ENCODE measurements at regions not wholly inside any gene's neighbourhood (a gene's known extent, or its start where the extent isn't known, plus 50 kb on each side); places are given as distances from the start of the nearest gene placed in this dataset.
A peak's percentile ranks its signal among the peaks of the same experiment; 100 is the strongest.

- TF ChIP-seq CTCF (IDR thresholded peaks at IDR 0.05; ENCODE audit: low read length) (peak; percentile 20), EZH2 (optimal IDR thresholded peaks at IDR 0.05; ENCODE audit: low read depth, low read length) (no peak), EZH2phosphoT487 (IDR thresholded peaks at IDR 0.05; ENCODE audit: low read length) (no peak)
Observed at GRCh38 chr6:165889636-165890403, 226.8 kb upstream of the PDE10A start.

All from MM.1S (cell line).